GM12878 (cell line): ENCODE measurements at regions not wholly inside any gene's neighbourhood (a gene's known extent, or its start where the extent isn't known, plus 50 kb on each side); places are given as distances from the start of the nearest gene placed in this dataset.

ENCODE experiments used
- ATAC-seq: fragments of 200-7000 bp; cut with Tn5 transposase; 3 replicates; pipeline ENCODE4 v1.9.1; 2020; ENCODE audit warnings: mild to moderate bottlenecking, moderate library complexity
- BruUV-seq: library from RNA; stranded (reverse); fragments of 400-500 nt; replicated peaks from 2 replicates; lab custom pipeline; 2021; lab: Mats Ljungman, UMichigan
- CTCF ChIA-PET: fragments of 300-600 bp; sonication (Branson Sonifier 250); formaldehyde crosslinking; extraction: SDS; loops from one replicate; lab custom pipeline; 2021; ENCODE audit warnings: inconsistent platforms; lab: Yijun Ruan, JAX
- POLR2A ChIA-PET: fragments of 350-600 bp; formaldehyde crosslinking; extraction: SDS; loops from one replicate; lab custom pipeline; 2021; ENCODE audit warnings: inconsistent platforms; lab: Charles Lee
- RAD21 ChIA-PET: fragments of 300-600 bp; sonication (Branson Sonifier 250); formaldehyde crosslinking; loops from one replicate; lab custom pipeline; 2023; ENCODE audit warnings: antibody characterized with exemption; ENCODE audit not compliant: unreplicated experiment; lab: Charles Lee
- SMC1A ChIA-PET: fragments of 300-600 bp; sonication (Branson Sonifier 250); formaldehyde crosslinking; loops from one replicate; lab custom pipeline; 2023; ENCODE audit not compliant: unreplicated experiment, uncharacterized antibody; lab: Charles Lee
- DNase-seq: peaks from one replicate; pipeline ENCODE4 v3.0.0-alpha.2; 2011; ENCODE audit warnings: low read depth, low spot score
- FAIRE-seq: peaks from 3 replicates; lab custom pipeline; 2011; peaks lifted over from hg19 to GRCh38; lab: Jason Lieb, UNC
- H2AFZ ChIP-seq: 2 replicates; pipeline ENCODE4 v1.6.0; 2011; ENCODE audit warnings: low read depth, low read length, control low read depth; ENCODE audit not compliant: control insufficient read depth
- H3K27ac ChIP-seq: 2 replicates; pipeline ENCODE4 v1.5.1; 2011; ENCODE audit warnings: control low read depth; ENCODE audit not compliant: control insufficient read depth, insufficient read depth
- H3K27me3 ChIP-seq, 2 experiments: replicated peaks in 1 of 2; 2 replicates each; pipeline versions ENCODE4 v1.6.0 to v1.6.1; 2011; ENCODE audit warnings: low read length in 1 of 2; ENCODE audit not compliant: control insufficient read depth in 2 of 2, insufficient read depth in 2 of 2
- H3K36me3 ChIP-seq, 2 experiments: 2 replicates each; pipeline ENCODE4 v1.5.1; 2011; ENCODE audit warnings: low read length in 1 of 2; ENCODE audit not compliant: control insufficient read depth in 2 of 2, insufficient read depth in 2 of 2
- H3K4me1 ChIP-seq: 2 replicates; pipeline ENCODE4 v1.6.1; 2011; ENCODE audit warnings: mild to moderate bottlenecking, low read length, moderate library complexity, mixed read lengths; ENCODE audit not compliant: control insufficient read depth, insufficient read depth
- H3K4me2 ChIP-seq: 2 replicates; pipeline ENCODE4 v1.6.0; 2011; ENCODE audit warnings: control low read depth; ENCODE audit not compliant: control insufficient read depth, insufficient read depth
- H3K4me3 ChIP-seq: fragments of 200-600 bp; sonication (generic); 2 replicates; pipeline ENCODE4 v1.5.1; 2016
- H3K79me2 ChIP-seq: 2 replicates; pipeline ENCODE4 v1.6.0; 2011; ENCODE audit warnings: low read length; ENCODE audit not compliant: control insufficient read depth, insufficient read depth
- H3K9ac ChIP-seq: 2 replicates; pipeline ENCODE4 v1.8.0; 2011; ENCODE audit warnings: low read length, control low read depth, mixed read lengths; ENCODE audit not compliant: control insufficient read depth, insufficient read depth
- H3K9me3 ChIP-seq: replicated peaks from 3 replicates; pipeline ENCODE4 v1.5.1; 2011; ENCODE audit warnings: mild to moderate bottlenecking, low read length; ENCODE audit not compliant: control insufficient read depth, insufficient read depth
- H4K20me1 ChIP-seq: 2 replicates; pipeline ENCODE4 v1.6.0; 2011; ENCODE audit not compliant: control insufficient read depth, insufficient read depth
- CBX3 ChIP-seq: fragments of 200-600 bp; sonication (generic); IDR thresholded peaks from 2 replicates; pipeline ENCODE4 v1.6.1; 2016; ENCODE audit warnings: low read depth, borderline replicate concordance
- EZH2 ChIP-seq: IDR thresholded peaks from 2 replicates; pipeline ENCODE4 v1.6.1; 2012; ENCODE audit warnings: low read depth, mild to moderate bottlenecking, control low read depth, inconsistent platforms, low read length, borderline replicate concordance; ENCODE audit not compliant: control insufficient read depth
- RAD21 ChIP-seq: IDR thresholded peaks from 2 replicates; pipeline ENCODE4 v1.6.1; 2011; ENCODE audit warnings: mild to moderate bottlenecking, low read depth, low read length, moderate library complexity; ENCODE audit not compliant: insufficient read depth
- RELA ChIP-seq: fragments of 450-650 bp; IDR thresholded peaks from 2 replicates; pipeline ENCODE4 v1.8.0; 2014; ENCODE audit warnings: borderline replicate concordance; ENCODE audit not compliant: partially characterized antibody
- SKIL ChIP-seq: fragments of 450-650 bp; IDR thresholded peaks from 2 replicates; pipeline ENCODE4 v1.6.1; 2017; ENCODE audit warnings: mild to moderate bottlenecking, low read depth, inconsistent platforms; ENCODE audit not compliant: poor library complexity, severe bottlenecking
- SMC3 ChIP-seq: IDR thresholded peaks from 2 replicates; pipeline ENCODE4 v1.6.1; 2011; ENCODE audit warnings: low read length, improper control_type of control experiment, borderline replicate concordance
- ZBED1 ChIP-seq: IDR thresholded peaks from 2 replicates; pipeline ENCODE4 v1.6.1; 2016; ENCODE audit warnings: borderline replicate concordance
- WGBS: methylation state at CpG from one replicate; pipeline ENCODE4 v1.1.6; 2016; ENCODE audit warnings: low lambda C conversion rate; ENCODE audit not compliant: insufficient replicate concordance, insufficient coverage; ENCODE audit errors: missing lambda C conversion rate; 5-methylcytosine and 5-hydroxymethylcytosine counted together
- in situ Hi-C: fragments of 300-500 bp; cut with MboI; formaldehyde crosslinking; loops from 9 replicates; pipeline ENCODE4 v1.14.3; 2018; ENCODE audit warnings: mixed read lengths
- intact Hi-C: fragments of 100-400 bp; cut with micrococcal nuclease; formaldehyde crosslinking; loops from one replicate; pipeline ENCODE4 v1.14.2; 2022; ENCODE audit not compliant: unreplicated experiment
- TF ChIP-seq, protein P1 (sequence below): fragments of 450-650 bp; IDR thresholded peaks from 2 replicates; pipeline ENCODE4 v1.6.1; 2017; ENCODE audit warnings: antibody characterized with exemption, mild to moderate bottlenecking, moderate library complexity
- TF ChIP-seq, protein P2 (sequence below), 3 experiments: IDR thresholded peaks in 2 of 3; conservative IDR thresholded peaks in 1 of 3; 2 replicates each; pipeline ENCODE4 v1.5.1; 2011; ENCODE audit warnings: low read depth in 3 of 3, low read length in 3 of 3, mild to moderate bottlenecking in 3 of 3, control low read depth in 2 of 3, moderate library complexity in 2 of 3, inconsistent platforms in 1 of 3, mixed read lengths in 1 of 3; ENCODE audit not compliant: control insufficient read depth in 2 of 3, insufficient read depth in 1 of 3; ENCODE audit errors: extremely low read depth in 1 of 3

- TF ChIP-seq, protein P1, sequence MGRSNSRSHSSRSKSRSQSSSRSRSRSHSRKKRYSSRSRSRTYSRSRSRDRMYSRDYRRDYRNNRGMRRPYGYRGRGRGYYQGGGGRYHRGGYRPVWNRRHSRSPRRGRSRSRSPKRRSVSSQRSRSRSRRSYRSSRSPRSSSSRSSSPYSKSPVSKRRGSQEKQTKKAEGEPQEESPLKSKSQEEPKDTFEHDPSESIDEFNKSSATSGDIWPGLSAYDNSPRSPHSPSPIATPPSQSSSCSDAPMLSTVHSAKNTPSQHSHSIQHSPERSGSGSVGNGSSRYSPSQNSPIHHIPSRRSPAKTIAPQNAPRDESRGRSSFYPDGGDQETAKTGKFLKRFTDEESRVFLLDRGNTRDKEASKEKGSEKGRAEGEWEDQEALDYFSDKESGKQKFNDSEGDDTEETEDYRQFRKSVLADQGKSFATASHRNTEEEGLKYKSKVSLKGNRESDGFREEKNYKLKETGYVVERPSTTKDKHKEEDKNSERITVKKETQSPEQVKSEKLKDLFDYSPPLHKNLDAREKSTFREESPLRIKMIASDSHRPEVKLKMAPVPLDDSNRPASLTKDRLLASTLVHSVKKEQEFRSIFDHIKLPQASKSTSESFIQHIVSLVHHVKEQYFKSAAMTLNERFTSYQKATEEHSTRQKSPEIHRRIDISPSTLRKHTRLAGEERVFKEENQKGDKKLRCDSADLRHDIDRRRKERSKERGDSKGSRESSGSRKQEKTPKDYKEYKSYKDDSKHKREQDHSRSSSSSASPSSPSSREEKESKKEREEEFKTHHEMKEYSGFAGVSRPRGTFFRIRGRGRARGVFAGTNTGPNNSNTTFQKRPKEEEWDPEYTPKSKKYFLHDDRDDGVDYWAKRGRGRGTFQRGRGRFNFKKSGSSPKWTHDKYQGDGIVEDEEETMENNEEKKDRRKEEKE = no peak
- TF ChIP-seq CBX3 = no peak
- no peak for TF ChIP-seq SKIL
- TF ChIP-seq, all 136 proteins: peak for 0
Observed at GRCh38 chr14:49505041-49505766, 81.0 kb downstream of the RPS29 start (continued).

- no peaks in the 10 kb centered on the region for H3K9me3 ChIP-seq
- H3K4me3 ChIP-seq = no peak overlapping the region
- no peak overlapping the region for H3K9ac ChIP-seq
- DNase-seq (peak; percentile 21), ATAC-seq (peak; percentile 91), FAIRE-seq (no peak)
- POLR2A ChIA-PET = interaction anchor here (0.5 kb wide), 1 partner anchor 85 kb away, joined by 3 read pairs; no protein-coding TSS in a partner anchor
- no peaks in the 10 kb centered on the region for H4K20me1 ChIP-seq
- in situ Hi-C loops (no loop called here), intact Hi-C loops (loop anchor here (1.0 kb wide), 1 partner anchor 36 kb away; no protein-coding TSS in a partner anchor)
- no peaks in the 10 kb centered on the region for H3K79me2 ChIP-seq
- WGBS = 7% methylated on average over 7 of the region's 7 CpGs
- no peaks in the 10 kb centered on the region for H3K36me3 ChIP-seq
- CTCF ChIA-PET = interaction anchor here (0.6 to 2.9 kb wide), 21 partner anchors 8 to 362 kb away, joined by 3 to 15 read pairs (median 4); partner anchors contain the start of genes KLHDC2, POLE2 and RPS29
- H3K4me2 ChIP-seq = no peak overlapping the region
- H3K27ac ChIP-seq = no peak overlapping the region
- no peaks in the 10 kb centered on the region for H3K4me1 ChIP-seq
- RAD21 ChIA-PET = interaction anchor here (1.0 to 3.4 kb wide), 5 partner anchors 13 to 123 kb away, joined by 4 to 36 read pairs (median 5); partner anchors contain the start of genes MGAT2 and RPL36AL
- H3K27me3 ChIP-seq = peaks cover 0 to 4% of the 10 kb centered on the region in 2 experiments; a peak in 1 of 4 replicates
- TF ChIP-seq RELA (no peak), SMC3 (peak; percentile 75; the same call in 1 of the 2 replicates), EZH2 (0 out of 2 replicates have a peak, but pooled peaks have one; percentile 56), ZBED1 (no peak), RAD21 (peak; percentile 80)
- TF ChIP-seq, protein P2, sequence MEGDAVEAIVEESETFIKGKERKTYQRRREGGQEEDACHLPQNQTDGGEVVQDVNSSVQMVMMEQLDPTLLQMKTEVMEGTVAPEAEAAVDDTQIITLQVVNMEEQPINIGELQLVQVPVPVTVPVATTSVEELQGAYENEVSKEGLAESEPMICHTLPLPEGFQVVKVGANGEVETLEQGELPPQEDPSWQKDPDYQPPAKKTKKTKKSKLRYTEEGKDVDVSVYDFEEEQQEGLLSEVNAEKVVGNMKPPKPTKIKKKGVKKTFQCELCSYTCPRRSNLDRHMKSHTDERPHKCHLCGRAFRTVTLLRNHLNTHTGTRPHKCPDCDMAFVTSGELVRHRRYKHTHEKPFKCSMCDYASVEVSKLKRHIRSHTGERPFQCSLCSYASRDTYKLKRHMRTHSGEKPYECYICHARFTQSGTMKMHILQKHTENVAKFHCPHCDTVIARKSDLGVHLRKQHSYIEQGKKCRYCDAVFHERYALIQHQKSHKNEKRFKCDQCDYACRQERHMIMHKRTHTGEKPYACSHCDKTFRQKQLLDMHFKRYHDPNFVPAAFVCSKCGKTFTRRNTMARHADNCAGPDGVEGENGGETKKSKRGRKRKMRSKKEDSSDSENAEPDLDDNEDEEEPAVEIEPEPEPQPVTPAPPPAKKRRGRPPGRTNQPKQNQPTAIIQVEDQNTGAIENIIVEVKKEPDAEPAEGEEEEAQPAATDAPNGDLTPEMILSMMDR (IDR thresholded peaks at IDR 0.05 in 2 of 3, conservative IDR thresholded peaks at IDR 0.05 in 1 of 3; ENCODE audit: control insufficient read depth in 2 of 3, extremely low read depth in 1 of 3, insufficient read depth in 1 of 3, low read depth in 3 of 3, low read length in 3 of 3) = peak; percentile 79 to 87 (median 81)
- SMC1A ChIA-PET = interaction anchor here (0.6 to 5.6 kb wide), 11 partner anchors 13 to 287 kb away, joined by 3 to 54 read pairs (median 4); partner anchors contain the start of gene RPS29
- H2AFZ ChIP-seq = no peak overlapping the region
- no TSS peak for BruUV-seq
Observed at GRCh38 chr14:49497725-49498348, 88.3 kb downstream of the RPS29 start.
